ENCODE measurements at regions not wholly inside any gene's neighbourhood (a gene's known extent, or its start where the extent isn't known, plus 50 kb on each side); places are given as distances from the start of the nearest gene placed in this dataset.

DNA sequence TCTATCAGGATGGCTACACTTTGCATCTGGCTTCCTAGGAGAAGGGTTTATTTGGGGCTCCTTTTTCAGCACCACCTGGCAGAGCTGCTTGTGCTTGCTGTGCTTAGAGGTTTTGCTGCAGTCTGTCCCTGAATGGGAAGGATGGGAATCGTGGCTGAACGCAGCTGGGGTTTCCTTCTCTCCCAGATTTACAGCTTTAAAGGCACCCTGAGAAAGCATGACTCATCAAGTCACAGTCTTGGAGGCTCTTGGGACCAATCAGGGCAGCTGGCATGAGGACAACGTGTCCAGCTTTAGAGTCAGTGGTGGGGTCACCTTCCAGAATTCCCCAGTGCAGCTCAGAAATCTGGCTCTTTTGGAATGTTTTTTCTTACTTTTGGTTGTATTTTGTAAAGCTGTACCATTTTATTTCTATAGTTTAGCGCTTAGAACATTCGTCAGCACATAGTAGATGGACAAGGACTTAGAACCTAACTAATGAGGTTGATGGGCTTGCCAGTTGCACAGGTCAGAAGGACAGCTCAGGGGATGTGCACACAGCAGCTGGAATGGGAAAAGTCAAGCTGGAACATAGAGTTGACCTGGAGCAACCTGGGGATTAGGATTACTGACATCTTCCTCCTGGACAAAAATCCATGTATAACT, 222.6 kb downstream of the PRDM2 start:
- no peak for DNase-seq (ENCODE audit: low read depth in 3 of 3)

DNA sequence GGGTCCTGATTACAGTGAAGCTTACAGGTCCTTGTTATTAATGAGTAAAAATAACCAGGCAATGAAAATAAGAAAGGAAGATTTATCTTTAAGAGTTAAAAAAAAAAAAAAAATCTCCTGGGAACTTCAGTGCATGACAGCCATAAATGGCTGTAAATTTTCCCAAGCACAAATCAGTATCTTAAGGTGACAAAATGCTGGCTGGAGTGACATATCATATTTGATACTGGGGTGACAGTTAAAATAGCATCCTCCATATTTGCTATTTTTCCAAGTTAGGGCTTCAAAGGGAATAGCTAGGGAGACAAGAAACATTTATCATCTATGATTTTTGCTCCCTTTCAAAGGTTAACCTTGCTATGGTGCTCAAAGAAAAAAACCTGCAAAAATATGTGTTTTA, 226.6 kb downstream of the PRDM2 start:
- DNase-seq (ENCODE audit: low read depth in 3 of 3), result no peak

DNA sequence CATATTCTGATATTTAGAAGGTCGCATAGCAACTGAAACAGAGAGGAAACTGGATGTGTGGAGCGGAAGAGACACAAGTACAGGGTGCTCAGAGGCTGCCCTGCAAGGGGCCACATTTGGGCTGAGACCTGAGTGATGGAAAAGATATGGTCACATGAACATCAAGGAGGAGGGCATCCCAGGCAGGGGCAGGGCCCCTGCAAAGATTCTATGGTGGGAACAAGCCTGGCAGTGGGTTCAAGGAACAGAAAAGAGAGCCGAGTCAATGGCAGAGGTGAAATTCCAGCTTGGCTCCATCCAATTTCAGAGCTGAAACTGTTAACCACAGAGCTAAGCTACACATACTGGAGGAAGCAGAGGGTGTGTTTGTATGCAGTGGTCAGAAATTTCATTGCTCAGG, 227.7 kb downstream of the PRDM2 start:
- no peak for DNase-seq (ENCODE audit: low read depth in 3 of 3)

DNA sequence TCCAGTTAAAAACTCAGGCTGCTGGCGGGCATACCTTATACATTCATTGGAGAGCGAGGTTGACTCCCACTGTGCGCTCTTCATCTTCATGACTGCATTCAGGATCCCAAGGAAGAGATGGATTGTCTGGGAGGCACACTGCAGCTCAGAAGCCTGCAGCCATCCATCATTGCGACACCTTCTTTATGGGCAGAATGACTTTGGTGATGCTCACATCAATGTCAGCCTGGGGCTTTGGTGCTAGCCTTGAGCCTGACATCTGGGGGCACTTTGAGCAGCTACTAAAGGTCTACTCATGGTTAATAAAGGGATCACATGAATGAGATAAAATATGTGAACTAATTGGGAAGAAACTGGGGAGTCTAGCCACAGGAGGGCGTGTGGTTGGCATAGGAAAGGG, 229.3 kb downstream of the PRDM2 start:
- no peak for DNase-seq (ENCODE audit: low read depth in 3 of 3)

DNA sequence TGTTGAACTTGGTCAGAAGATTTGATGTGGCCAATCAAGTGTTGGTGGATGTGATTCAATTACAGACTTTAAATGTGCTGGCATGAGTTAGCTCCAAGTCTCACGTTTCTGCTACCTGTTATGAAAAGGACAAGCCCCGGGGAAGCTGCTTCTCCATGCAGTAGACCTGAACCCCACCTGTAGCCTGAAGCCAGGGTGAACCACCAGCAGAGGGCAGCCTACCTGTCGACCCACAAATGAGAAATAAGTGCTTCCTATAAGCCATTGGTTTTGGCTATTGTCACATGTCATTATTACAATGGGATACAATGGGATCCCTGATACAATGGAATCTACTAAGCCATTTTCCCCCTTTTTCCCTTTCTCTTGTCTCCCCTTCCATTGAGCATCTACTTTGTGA, 230.2 kb downstream of the PRDM2 start:
- DNase-seq (ENCODE audit: low read depth in 3 of 3), result peak in 1 of 3 experiments; percentile 5

DNA sequence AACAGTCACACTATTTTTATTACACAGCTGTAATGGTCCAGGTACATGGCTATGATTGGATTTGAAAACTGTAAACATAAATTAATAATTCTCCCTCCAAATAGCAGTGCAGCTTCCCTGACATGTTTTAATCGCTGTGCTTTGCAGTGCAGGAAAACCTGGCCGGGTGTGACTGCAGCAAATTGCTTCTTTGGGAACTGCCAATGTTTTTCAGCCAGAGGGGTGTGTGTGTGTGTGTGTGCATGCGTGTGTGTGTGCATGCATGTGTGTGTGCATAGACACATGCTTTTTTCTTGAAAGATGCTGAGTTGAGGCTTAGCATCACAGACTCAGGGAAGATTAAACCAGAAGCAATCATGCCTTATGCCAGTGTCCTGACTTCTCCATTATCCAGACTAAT, 231.2 kb downstream of the PRDM2 start:
- no peak for DNase-seq (ENCODE audit: low read depth in 3 of 3)

DNA sequence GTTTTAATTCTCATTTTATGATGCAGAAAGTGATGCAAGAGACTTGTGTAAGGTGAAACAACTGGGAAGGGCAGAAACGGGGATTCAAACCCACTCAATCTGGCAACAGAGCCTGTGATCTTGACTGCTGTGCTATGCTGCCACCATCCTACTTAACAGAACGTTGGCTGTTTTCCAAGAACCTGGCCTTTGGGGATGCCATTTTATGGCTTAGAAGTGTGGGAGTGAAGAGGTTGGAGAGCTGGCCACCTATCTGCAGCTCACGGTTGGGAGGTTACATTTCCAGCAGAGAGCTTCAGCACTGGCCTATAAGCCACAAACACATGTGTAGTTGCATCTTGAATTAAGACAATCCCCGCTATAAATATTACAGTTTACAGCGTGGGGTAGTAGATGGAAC, 235.3 kb downstream of the PRDM2 start:
- no peak for DNase-seq (ENCODE audit: low read depth in 3 of 3)

DNA sequence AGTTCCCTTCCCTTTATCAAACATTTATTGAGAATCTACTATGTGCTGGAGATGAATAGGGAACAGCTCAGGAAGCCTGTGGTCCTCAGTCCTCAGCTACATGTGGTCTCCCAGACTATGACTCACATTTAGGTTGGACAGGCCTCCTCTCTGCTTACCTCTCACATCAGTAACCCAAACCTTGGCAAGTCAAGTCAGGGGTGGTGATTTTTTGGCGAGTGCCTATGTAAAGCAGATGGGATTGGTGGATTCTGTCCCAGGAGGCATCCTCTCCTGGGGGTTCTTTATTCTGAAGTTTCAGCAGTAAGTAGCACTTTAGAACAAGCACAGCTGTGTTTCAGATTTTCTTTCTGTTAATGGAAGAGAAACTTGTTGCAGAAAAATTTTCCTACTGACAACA, 241.3 kb downstream of the PRDM2 start:
- DNase-seq (ENCODE audit: low read depth in 3 of 3), result no peak

DNA sequence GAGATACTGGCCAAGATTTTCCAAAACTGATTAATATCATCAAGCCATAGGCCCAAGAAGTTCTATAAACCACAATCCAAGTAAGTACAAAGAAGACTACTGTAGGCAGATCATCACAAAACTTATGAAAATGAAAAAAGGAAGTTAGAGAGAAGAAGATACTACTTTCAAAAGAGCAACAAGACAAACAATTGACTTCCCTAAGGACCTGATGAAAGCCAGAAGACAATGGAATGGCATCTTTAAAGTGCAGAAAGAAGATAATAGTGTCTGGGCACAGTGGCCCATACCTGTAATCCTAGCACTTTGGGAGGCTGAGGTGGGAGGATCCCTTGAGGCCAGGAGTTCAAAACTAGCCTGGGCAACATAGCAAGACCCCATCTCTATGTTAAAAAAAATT, 243.1 kb downstream of the PRDM2 start:
- DNase-seq (ENCODE audit: low read depth in 3 of 3), result no peak

DNA sequence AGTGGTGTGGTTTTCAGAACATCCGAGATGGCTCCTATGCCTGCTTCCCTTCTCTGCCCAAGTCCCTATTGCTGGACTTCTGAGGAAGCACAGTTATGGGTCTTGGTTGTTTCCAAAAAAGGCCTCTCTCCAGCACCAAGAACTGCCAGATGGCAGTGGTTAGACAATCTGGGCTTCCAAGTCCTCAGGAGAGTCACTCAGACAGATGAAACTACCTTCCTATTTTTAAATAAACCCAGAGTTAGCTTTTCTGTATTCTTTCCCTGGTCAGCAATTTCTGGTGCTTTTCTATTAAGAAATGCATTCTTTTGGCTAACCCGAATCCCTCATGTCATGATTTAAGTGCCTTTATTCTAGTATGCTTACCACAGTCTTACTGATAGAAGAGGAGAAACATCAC, 245.9 kb downstream of the PRDM2 start:
- no peak for DNase-seq (ENCODE audit: low read depth in 3 of 3)

DNA sequence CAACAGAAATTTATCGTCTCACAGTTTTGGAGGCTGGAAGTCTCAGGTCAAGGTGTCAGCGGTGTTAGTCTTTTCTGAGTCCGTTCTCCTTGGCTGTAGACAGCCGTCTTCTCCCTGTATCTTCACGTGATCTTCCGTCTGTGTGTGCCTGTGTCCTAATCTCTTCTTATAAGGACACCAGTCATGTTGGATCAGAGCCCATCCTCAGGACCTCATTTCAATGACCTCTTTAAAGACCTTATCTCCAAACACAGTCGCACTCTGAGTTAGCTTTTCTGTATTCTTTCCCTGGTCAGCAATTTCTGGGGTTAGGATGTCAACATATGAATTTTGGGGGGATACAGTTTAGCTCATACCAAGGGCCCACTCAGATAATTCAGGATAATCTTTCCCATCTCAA, 247.7 kb downstream of the PRDM2 start:
- DNase-seq (ENCODE audit: low read depth in 3 of 3), result no peak

DNA sequence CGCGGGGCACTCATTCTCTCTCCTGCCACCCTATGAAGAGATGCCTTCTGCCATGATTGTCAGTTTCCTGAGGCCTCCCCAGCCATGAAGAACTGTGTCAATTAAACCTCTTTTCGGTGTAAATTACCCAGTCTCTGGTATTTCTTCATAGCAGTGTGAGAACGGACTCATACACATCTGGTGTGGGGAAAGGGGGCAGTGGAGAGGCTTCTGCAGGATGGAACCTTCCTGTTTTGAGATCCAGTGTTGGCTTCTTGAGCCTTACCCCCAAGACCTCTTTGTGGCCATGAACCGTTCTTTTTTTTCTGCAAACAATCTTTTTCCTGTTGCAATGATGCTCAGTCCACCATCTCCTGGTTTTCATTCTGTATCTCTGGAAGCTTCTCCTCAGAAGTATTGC, 248.4 kb downstream of the PRDM2 start:
- DNase-seq (ENCODE audit: low read depth in 3 of 3), result no peak

DNA sequence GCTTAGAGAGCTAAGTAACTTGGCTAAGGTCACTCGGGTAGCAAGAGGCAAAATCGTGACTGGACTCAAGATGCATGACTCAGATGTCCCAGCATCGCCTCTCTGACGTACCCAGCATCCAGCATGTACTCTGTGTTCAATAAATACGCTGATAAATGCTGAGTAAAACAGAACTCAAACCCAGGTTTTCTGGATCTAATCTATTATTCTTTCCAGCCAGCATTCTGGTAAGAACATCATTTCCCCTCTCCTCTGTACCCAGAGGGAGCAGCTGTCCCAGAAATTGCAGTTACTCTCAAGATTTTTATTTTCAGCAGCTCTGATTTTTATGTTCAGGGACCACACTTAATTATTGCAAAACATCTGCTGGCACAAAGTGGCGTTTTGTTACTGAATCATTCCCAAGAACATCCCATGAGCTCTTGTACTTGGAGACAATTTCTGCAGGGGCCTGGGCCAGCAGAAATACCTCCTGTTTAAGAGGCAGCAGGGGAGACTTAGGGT, 249.0 kb downstream of the PRDM2 start:
- no peak for DNase-seq (ENCODE audit: low read depth in 3 of 3)

DNA sequence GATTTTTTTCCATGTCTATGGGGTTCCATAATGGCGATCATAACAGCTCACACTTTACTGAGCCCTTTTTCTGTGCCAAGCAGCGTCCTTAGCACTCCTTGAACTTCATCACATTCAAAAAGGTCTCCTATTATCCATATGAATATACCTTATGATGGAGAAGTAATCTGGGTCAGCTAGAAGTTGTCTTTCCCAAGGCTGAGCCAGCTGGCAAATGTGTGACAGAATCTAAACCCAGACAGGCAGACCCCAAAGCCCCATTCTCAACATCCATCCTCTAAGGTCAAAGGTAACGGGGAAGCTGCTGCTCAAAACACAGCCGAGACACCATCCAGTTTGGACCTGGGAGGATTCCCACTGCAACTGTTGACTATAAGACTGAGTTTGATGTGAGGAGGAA, 249.6 kb downstream of the PRDM2 start:
- DNase-seq (ENCODE audit: low read depth in 3 of 3), result no peak

DNA sequence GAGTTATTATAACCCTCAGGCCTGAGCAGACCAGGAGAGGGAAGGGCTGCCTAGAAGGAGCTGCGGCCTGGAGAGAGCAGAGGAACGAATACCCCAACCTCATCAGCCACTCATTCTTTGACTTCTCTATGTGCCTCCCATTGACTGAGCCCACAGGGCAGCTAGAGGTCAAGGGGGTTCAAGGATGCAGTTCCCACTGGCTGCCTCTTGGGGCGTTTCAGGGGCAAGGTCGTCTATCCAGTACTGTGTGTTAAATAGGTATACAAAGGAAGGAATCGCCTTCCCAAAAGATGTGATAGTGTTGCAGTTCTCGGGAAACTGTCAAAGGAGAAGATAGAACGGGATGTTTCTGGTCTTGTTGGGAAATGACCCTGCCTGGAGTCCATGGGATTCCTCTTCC, 250.6 kb downstream of the PRDM2 start:
- no peak for DNase-seq (ENCODE audit: low read depth in 3 of 3)

DNA sequence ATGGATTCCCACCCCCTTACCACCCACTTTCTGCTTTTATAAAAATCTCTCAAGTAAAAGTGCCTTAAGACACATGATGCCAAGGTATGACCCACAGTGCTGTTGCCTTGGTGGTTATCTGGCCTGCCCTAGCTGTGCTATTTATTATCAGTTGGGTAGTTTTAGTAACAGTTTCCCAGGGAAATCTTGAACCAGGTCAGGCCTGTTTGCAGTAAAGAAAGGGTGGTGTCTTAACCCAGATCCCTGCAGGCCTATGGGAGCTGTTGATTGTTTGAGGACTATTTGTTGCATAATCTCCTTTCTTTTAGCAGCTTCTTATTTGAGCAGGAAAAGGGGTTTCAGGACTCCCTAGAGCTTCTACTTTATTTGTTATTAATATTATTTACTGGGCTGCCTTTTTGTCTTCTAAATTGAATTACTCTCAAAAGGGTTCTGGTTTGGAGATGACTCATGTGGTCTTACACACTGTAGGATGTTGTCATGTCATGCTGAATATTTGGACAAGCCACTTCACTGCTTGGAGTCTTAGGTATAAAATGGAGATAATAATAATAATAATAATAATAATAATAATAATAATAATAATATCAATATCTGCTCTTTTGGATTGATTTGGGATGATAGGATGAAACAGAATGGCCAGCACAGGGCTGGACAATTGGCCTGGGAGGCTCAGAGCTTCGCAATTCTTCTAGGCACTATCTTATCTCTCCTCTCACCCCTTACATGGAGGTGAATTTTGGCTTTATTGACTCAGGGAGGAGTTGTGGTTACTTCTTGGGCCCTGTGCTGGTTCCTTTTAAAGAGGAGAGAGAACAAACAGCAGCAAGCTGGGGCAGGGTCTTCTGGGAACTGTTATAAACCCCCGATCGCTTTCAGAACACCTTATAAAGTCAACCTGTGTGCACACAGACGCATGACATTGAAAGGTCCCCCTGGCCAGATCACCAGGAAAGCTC, 252.1 kb downstream of the PRDM2 start:
- DNase-seq (ENCODE audit: low read depth in 3 of 3), result no peak

DNA sequence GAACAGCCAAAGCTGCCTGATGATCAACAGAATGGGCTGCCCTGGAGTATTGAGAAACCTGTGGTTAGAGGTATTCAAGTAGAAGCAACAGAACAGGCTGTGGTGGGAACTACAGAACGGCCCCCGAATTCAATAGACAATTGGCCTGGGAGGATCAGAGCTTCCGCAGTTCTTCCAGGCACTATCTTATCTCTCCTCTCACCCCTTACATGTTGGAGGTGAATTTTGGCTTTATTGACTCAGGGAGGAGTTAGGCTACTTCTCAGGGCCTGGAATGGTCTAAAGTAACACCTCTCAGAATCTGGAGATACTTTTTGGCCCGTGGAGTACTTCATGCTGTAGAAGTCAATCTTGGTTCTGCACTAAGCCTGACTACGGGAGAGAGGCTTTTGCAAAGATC, 253.0 kb downstream of the PRDM2 start:
- DNase-seq (ENCODE audit: low read depth in 3 of 3), result no peak

DNA sequence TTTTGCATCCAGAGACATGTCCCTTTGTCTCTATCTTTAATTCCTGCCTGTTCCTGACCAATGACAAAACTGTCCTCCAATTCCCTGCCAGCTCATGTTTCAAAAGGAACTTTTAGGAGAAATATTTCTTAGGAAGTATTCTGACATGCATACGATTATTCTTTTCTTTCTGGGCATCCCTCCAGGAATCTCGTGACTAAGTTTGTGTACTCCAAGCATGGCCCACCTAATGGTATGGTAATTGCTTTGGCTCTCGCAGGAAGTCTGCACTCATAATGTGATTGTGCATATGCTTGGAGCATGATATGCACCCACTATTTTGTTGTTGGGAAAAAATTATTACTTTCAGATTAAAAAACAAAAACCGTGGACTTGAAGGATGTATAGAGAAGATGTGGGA, 256.4 kb downstream of the PRDM2 start:
- no peak for DNase-seq (ENCODE audit: low read depth in 3 of 3)

DNA sequence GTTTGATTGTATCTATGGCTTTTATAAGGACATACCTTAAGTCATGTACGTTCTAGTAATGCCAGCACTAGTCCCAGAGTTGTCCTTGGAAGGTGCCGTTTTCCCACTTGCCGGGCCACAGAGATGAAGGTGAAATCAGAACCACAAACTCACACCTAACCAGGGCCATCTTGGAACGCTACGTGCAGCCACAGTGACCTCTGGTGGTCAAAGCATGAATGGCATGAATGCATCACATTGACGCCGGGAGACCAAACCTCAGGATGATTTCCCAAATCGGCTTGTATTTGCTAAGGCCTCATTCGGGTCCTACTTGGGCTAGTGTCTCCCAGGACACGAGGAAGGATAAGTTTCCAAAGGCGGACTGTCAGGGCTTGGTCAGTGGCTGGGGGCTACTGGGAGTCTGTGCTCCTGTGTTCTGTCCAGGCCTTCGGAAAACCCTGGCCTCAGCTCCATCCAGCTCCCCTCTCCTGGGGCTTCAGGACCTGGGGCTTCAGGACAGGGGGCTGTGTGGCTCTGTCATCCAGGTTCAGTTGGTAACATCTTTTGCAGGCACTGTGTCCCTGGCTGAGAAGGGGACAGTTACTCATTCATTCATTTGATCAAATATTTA, 260.5 kb downstream of the PRDM2 start:
- DNase-seq (ENCODE audit: low read depth in 3 of 3), result peak; percentile 34 to 45 (median 38)

DNA sequence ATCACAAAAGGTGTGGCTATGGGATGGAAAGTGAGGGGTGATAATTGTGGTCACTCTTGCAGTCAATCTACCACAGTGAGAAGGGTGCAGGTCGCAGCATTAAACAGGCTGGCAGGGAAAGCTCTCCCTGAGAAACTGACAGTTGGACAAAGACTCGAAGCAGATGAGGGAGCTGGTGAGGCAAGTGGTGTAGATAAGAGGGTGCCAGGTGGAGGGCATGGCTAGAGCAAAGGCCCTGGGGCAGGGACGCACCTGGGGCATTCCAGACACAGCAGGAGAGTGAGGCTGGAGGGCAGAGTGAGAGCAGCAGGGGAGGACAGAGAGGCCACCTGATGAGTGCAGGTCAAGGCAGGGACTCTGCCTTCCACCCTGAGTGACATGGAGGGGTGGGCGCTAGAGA, 264.8 kb downstream of the PRDM2 start:
- DNase-seq (ENCODE audit: low read depth in 3 of 3), result no peak

DNA sequence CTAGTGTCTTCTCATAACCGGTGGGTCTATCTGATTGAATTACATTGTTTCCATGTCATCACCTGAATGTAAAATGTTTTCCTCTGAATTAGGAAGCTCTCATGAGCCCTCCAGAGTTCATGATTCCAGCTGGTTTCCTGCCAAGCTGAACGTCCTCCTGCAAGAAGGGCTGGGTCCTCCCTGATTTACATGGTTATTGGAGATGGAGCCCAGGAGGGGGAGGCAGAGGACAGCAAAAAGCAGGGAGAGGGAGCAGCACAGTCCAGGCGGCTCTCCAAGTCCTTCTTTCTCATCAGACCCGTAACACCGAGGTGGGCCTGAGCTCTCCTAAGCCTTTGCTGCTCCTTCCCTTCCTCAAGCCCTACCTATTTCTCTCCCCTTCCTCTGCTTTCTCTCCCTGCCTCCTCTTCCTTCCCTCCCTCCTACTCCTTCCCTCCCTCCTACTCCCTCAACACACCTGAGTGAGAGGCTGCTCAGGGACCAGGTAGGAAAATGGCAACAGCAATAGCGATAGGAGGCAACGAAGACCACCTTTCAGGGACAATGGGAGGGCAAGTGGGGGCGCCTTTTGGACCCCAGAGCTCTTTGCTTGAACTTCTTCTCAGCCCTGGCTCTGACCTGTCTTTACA, 265.9 kb downstream of the PRDM2 start:
- no peak for DNase-seq (ENCODE audit: low read depth in 3 of 3)

DNA sequence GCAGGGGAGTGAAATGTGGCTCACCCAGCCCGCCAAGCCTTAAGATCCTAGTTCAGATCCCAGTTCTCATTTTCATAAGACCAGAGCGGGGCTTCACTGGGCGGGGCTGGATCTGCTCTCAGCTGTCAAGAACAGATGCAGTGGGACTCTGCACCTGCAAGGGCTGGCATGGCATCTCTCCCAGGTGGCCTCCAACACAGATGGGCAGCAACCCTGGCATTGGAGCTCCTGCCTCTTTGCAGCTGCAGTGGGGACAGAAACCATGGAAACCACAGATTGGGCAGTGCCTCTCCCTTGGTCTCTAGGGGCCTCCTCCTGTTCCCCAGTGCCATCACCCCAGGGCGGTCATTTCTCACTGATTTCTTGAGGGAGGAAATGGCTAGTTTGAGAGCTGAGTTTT, 267.7 kb downstream of the PRDM2 start:
- DNase-seq (ENCODE audit: low read depth in 3 of 3), result no peak

Measured in stimulated activated CD4-positive, alpha-beta T cell treated with anti-CD3 and anti-CD28 coated beads, TNF-alpha, amount 100 ng/mL, for 4 hours (primary cell).